K562 (cell line): ENCODE measurements at regions not wholly inside any gene's neighbourhood (a gene's known extent, or its start where the extent isn't known, plus 50 kb on each side); places are given as distances from the start of the nearest gene placed in this dataset.

Source experiments
- ATAC-seq: fragments of 200-7000 bp; cut with Tn5 transposase; 3 replicates; pipeline ENCODE4 v1.9.1; 2020; ENCODE audit warnings: moderate library complexity
- BruUV-seq: library from RNA; stranded (reverse); fragments of 400-500 nt; replicated peaks from 2 replicates; lab custom pipeline; 2021; lab: Mats Ljungman, UMichigan
- CTCF ChIA-PET: fragments of 300-600 bp; formaldehyde crosslinking; extraction: SDS; loops from one replicate; lab custom pipeline; 2021; ENCODE audit warnings: low intra/inter-chr PET ratio; lab: Yijun Ruan, JAX
- POLR2A ChIA-PET: fragments of 300-600, 350-650 bp; sonication (Branson Sonifier 250); formaldehyde crosslinking; extraction: SDS; loops from one replicate; lab custom pipeline; 2021; ENCODE audit warnings: antibody characterized with exemption, inconsistent platforms; lab: Yijun Ruan, JAX
- DNase-seq, 4 experiments: peaks; one replicate each; pipeline versions ENCODE4 v3.0.0 to v3.0.0-alpha.2; 2011 to 2018; ENCODE audit warnings: low spot score in 3 of 4, mixed read lengths in 3 of 4; ENCODE audit errors: extremely low read depth in 1 of 4
- FAIRE-seq: peaks from 2 replicates; lab custom pipeline; 2011; peaks lifted over from hg19 to GRCh38; lab: Jason Lieb, UNC
- H2AFZ ChIP-seq: 2 replicates; pipeline ENCODE4 v1.6.0; 2011; ENCODE audit warnings: low read depth, low read length, control low read depth, inconsistent platforms
- H3K27ac ChIP-seq: fragments of 200-600 bp; 3 replicates; pipeline ENCODE4 v1.8.0; 2011; ENCODE audit warnings: low read depth, mild to moderate bottlenecking, control low read depth, inconsistent platforms, low read length, moderate library complexity, mixed read lengths; ENCODE audit errors: extremely low read depth
- H3K27me3 ChIP-seq, 2 experiments: fragments of 300-600 bp in 1 of 2; 2 replicates in 1 of 2; 3 replicates in 1 of 2; pipeline versions ENCODE4 v1.6.0 to v1.8.0; 2011; ENCODE audit warnings: inconsistent platforms in 2 of 2, low read length in 2 of 2, mild to moderate bottlenecking in 1 of 2, mixed read lengths in 1 of 2, moderate library complexity in 1 of 2; ENCODE audit not compliant: control insufficient read depth in 2 of 2, insufficient read depth in 2 of 2
- H3K36me3 ChIP-seq: fragments of 300-600 bp; 3 replicates; pipeline ENCODE4 v1.8.0; 2011; ENCODE audit warnings: mild to moderate bottlenecking, low read length, inconsistent platforms; ENCODE audit not compliant: control insufficient read depth, insufficient read depth
- H3K4me1 ChIP-seq, 2 experiments: fragments of 200-600 bp in 1 of 2; replicated peaks in 1 of 2; 2 replicates in 1 of 2; 3 replicates in 1 of 2; pipeline versions ENCODE4 v1.5.1 to v1.8.0; 2011; ENCODE audit warnings: inconsistent platforms in 2 of 2, low read length in 2 of 2, mild to moderate bottlenecking in 1 of 2, mixed read lengths in 1 of 2, moderate library complexity in 1 of 2; ENCODE audit not compliant: control insufficient read depth in 2 of 2, insufficient read depth in 2 of 2
- H3K4me2 ChIP-seq: 2 replicates; pipeline ENCODE4 v1.6.1; 2011; ENCODE audit warnings: low read length, control low read depth, inconsistent platforms, mixed read lengths; ENCODE audit not compliant: insufficient read depth
- H3K4me3 ChIP-seq: fragments of 200-600 bp; sonication (generic), shearing (Covaris generic); 2 replicates; pipeline ENCODE4 v1.5.1; 2016; ENCODE audit warnings: control low read depth, inconsistent platforms
- H3K79me2 ChIP-seq: fragments of 200-600 bp; 3 replicates; pipeline ENCODE4 v1.8.0; 2011; ENCODE audit warnings: low read length, inconsistent platforms; ENCODE audit not compliant: control insufficient read depth, insufficient read depth
- H3K9ac ChIP-seq, 2 experiments: 2 replicates each; pipeline versions ENCODE4 v1.6.0 to v1.6.1; 2011; ENCODE audit warnings: low read depth in 2 of 2, low read length in 2 of 2, control low read depth in 1 of 2, inconsistent platforms in 1 of 2, mild to moderate bottlenecking in 1 of 2, mixed read lengths in 1 of 2; ENCODE audit not compliant: insufficient read depth in 1 of 2
- H3K9me1 ChIP-seq: one replicate; pipeline ENCODE4 v1.6.0; 2011; ENCODE audit warnings: inconsistent platforms, mild to moderate bottlenecking, low read length, moderate library complexity; ENCODE audit not compliant: control insufficient read depth, insufficient read depth
- H3K9me3 ChIP-seq: replicated peaks from 2 replicates; pipeline ENCODE4 v1.5.1; 2011; ENCODE audit warnings: low read depth, low read length, inconsistent platforms; ENCODE audit not compliant: control insufficient read depth, insufficient read depth
- H4K20me1 ChIP-seq: replicated peaks from 2 replicates; pipeline ENCODE4 v1.6.1; 2011; ENCODE audit warnings: low read length, inconsistent platforms, mixed read lengths; ENCODE audit not compliant: control insufficient read depth, insufficient read depth
- CC2D1A ChIP-seq: fragments of 450-650 bp; IDR thresholded peaks from 2 replicates; pipeline ENCODE4 v1.6.1; 2017; ENCODE audit warnings: mild to moderate bottlenecking
- CCAR2 ChIP-seq: fragments of 200-400 bp; formaldehyde crosslinking; IDR thresholded peaks from 2 replicates; pipeline ENCODE4 v1.6.1; 2017; ENCODE audit warnings: mild to moderate bottlenecking, low read depth, low read length
- FOSL1 ChIP-seq: fragments of 200-800 bp; sonication (Bioruptor generic); conservative IDR thresholded peaks from 2 replicates; pipeline ENCODE4 v1.6.1; 2016; ENCODE audit warnings: missing genetic modification characterization, missing compliant biosample characterization
- MAFG ChIP-seq: fragments of 450-650 bp; conservative IDR thresholded peaks from 2 replicates; pipeline ENCODE4 v1.6.1; 2016; ENCODE audit warnings: missing genetic modification characterization, missing compliant biosample characterization
- ZBTB34 ChIP-seq: fragments of 250-450 bp; sonication (Bioruptor Pico); IDR thresholded peaks from 2 replicates; pipeline ENCODE4 v1.8.0; 2021; ENCODE audit warnings: mild to moderate bottlenecking, moderate library complexity
- ZNF707 ChIP-seq: fragments of 250-450 bp; sonication (Bioruptor Pico); conservative IDR thresholded peaks from 2 replicates; pipeline ENCODE4 v1.8.0; 2022; ENCODE audit warnings: inconsistent platforms, mild to moderate bottlenecking, moderate library complexity
- WGBS: fragments of 100-300 bp; shearing (Covaris generic); methylation state at CpG from one replicate; pipeline ENCODE4 v1.1.6; 2016; ENCODE audit warnings: low coverage, mixed read lengths; ENCODE audit not compliant: insufficient coverage; ENCODE audit errors: missing lambda C conversion rate; 5-methylcytosine and 5-hydroxymethylcytosine counted together
- in situ Hi-C: fragments of 300-500 bp; cut with MboI; formaldehyde crosslinking; loops from 4 replicates; pipeline ENCODE4 v1.15.0; 2018; ENCODE audit warnings: inconsistent platforms, mixed read lengths
- intact Hi-C: fragments of 100-400 bp; cut with micrococcal nuclease; formaldehyde crosslinking; loops from 2 replicates; pipeline ENCODE4 v1.14.2; 2022

- WGBS, result 13% methylated on average over 13 of the region's 13 CpGs
- no peak overlapping the region for H3K9ac ChIP-seq
- CTCF ChIA-PET, result no interaction called here
- FAIRE-seq (no peak), DNase-seq (no peak), ATAC-seq (no peak)
- H4K20me1 ChIP-seq, result no peaks in the 10 kb centered on the region
- in situ Hi-C loops (no loop called here), intact Hi-C loops (no loop called here)
- H3K4me2 ChIP-seq, result no peak overlapping the region
- H2AFZ ChIP-seq, result no peak overlapping the region
- H3K9me3 ChIP-seq, result no peaks in the 10 kb centered on the region
- peaks cover 43 to 70% of the 10 kb centered on the region in 2 experiments for H3K27me3 ChIP-seq
- no peak overlapping the region for H3K27ac ChIP-seq
- H3K79me2 ChIP-seq, result no peaks in the 10 kb centered on the region
- no peak overlapping the region for H3K4me3 ChIP-seq
- TF ChIP-seq MAFG (tag), result 0 out of 2 replicates have a peak, but pooled peaks have one; percentile 12
- no peak for TF ChIP-seq CC2D1A
- TF ChIP-seq CCAR2, result no peak
- no peak for TF ChIP-seq ZBTB34 (CRISPR knock-in tag)
- TF ChIP-seq ZNF707, result no peak
- peak; percentile 84 for TF ChIP-seq FOSL1 (tag)
- no peaks in the 10 kb centered on the region for H3K9me1 ChIP-seq
- BruUV-seq, result no TSS peak
- POLR2A ChIA-PET, result no interaction called here
- H3K36me3 ChIP-seq, result no peaks in the 10 kb centered on the region
- peaks cover 0 to 6% of the 10 kb centered on the region in 2 experiments; a peak in 3 of 5 replicates for H3K4me1 ChIP-seq
Observed at GRCh38 chr12:116659771-116660481, 77.9 kb downstream of the SPRING1 start.
